CD4-positive, alpha-beta T cell treated with Interleukin-2 at 100 ng/mL for 4 hours (primary cell): ENCODE measurements at regions not wholly inside any gene's neighbourhood (a gene's known extent, or its start where the extent isn't known, plus 50 kb on each side); places are given as distances from the start of the nearest gene placed in this dataset.

Experiments
- DNase-seq: peaks from one replicate; pipeline ENCODE4 v3.0.0-alpha.2; 2020; ENCODE audit warnings: low spot score

- DNase-seq, result no peak
Measured at GRCh38 chr10:57788117-57788516, 479.6 kb downstream of the IPMK start.

DNA sequence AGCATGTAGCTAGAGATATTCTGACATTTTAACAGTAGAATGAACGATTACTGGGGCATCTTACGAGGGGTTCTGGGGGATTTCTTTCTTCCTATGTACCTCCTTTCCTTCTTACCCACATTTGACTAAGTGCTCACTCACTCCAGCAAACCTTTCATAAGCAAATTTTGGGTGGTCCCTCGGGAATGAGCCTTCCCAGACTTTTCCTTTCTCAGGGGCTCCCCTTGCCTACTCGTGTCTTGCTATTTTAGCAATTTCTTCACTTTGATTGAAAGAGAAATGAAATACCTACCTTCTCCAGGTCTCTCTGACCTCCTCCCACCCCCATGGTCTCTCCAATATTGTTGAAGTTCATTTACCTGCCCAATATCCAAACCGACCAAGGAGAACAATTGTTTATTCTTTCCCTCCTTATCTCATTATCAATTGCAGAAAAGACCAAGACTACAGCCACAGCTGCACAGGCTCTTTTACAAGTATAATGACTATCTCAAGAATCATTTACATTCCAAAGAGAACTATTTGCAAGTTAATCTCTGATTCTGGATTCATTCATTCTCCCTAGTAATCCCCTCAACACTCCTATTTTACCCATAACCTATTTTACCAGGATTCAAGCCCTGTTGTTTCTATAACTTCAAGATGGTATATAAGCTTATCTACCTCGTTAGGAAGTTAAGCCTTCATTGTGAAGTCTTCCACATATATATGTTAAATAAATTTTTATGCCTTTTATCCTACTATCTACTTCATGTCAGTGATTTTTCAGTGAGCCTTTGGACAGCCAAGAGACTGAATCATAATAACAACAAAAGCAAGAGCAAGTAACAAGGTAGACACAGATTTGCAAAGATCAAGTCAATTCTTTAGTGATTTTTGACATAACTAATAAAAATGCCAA is 480.6 kb downstream of the IPMK start:
- DNase-seq, result no peak

DNA sequence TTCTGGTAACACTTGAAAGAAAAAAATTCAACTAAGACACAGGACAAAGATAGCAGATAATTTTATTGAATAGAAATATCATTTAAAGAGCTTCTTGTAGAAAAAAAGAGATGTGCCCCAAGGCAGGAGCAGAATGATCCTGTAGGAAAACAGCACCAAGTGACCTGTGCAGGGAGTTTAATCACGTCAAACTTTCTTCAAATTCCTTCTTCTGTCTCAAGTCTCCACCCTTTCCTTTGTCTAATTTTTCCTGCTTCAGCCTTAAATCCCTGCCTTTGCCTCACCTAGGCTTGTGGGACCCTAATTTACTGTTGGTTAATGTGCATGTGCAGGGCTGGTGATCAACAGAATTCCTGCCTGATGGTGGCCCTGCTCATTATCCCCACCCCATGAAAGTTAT is 481.4 kb downstream of the IPMK start:
- no peak for DNase-seq

DNA sequence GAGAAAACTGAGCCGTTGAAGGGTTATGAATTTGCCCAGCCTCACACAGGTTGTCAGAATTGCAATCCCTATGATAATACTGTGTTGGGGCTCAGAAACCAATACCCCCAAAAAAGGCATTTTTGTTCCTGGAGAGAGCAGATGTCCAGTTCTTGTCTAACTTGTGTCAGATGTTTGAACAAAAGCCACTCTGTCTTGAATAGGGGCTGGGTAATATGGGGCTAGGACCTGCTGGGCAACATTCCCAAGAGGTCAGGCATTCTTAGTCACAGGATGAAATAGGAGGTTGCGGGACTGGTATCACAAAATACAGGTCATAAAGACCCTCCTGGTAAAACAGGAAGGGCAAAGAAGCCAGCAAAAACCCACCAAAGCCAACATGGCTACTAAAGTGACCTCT is 482.1 kb downstream of the IPMK start:
- no peak for DNase-seq

- DNase-seq, result no peak
Measured at GRCh38 chr10:57785068-57785467, 482.6 kb downstream of the IPMK start.

DNA sequence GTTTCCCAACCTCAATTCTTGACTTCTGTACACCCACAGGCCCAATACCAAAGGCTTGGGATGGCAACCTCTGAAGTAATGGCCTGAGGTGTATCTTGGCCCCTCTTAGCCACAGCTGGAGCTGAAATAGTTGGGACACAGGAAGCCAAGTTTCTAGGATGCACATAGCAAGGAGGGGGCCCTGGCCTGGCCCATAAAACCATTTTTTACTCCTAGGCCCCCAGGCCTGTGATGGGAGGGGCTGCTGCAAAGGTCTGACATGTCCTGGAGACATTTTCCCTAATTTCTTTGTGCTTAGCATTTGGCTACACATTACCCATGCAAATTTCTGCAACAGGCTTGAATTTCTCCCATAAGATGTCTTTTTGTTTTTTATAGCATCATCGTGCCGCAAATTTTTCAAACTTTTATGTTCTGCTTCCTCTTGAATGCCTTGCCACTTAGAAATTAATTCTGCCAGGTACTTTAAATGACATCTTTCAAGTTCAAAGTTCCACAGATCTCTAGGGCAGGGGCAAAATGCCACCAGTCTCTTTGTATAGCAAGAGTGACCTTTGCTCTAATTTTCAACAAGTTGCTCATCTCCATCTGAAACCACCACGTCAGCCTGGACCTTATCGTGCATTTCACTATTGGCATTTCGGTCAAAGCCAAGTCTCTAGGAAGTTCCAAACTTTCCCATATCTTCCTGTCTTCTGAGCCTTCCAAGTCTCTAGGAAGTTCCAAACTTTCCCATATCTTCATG is 490.8 kb downstream of the IPMK start:
- no peak for DNase-seq

DNA sequence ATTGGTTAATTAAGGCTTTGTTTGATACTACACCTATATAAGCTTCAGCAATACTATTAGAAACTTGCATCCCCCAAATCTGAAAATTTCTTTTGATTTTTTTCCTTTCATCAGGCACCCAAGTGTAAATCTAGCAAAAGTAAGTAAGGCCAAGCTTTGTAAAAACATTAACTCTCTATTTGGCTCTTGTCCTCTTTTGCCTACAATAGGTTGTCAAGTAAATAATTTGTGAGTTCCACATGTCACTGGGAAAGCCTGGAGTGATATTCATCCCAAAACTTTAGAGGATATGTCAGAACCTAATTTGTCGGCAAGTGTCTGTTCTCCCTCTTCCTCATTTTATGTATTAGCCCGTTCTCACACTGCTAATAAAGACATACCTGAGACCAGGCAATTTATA is 492.4 kb downstream of the IPMK start:
- DNase-seq, result no peak

GRCh38 chr10:57769298-57769697 is 498.4 kb downstream of the IPMK start:
- DNase-seq, result no peak

DNA sequence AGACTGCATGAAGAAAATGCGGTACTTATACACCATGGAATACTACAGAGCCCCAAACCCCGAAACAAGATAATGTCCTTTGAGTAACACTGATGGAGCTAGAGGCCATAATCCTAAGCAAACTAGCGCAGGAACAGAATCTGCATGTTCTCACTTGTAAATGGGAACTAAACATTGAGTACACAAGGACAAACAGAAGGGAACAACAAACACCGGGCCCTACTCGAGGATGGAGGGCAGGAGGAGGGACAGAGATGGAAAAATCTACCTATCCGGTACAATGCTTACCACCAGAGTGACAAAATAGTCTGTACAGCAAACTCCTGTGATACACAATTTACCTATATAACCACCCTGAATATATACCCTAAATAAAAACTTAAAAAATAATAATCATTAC is 507.9 kb downstream of the IPMK start:
- DNase-seq, result no peak

DNA sequence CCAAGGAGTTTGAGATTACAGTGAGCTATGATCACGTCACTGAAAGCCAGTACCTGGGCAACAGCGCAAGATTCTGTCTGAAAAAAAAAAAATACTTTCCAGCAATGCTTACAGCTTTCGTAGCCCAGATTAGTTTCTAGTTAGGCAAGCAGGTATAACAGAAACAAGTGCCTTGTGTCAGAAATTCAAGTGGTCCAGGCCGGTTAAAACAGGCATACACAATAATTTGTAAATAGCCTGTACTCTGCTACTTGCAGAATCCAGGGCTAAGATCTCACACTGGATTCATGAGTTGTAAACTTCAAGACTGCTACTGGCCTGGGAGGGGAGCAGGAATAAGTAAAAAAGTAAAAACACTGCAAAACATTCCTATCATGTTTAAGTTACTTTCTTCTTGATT is 512.9 kb downstream of the IPMK start:
- no peak for DNase-seq

GRCh38 chr10:57743711-57744110 is 524.0 kb downstream of the IPMK start:
- no peak for DNase-seq

DNA sequence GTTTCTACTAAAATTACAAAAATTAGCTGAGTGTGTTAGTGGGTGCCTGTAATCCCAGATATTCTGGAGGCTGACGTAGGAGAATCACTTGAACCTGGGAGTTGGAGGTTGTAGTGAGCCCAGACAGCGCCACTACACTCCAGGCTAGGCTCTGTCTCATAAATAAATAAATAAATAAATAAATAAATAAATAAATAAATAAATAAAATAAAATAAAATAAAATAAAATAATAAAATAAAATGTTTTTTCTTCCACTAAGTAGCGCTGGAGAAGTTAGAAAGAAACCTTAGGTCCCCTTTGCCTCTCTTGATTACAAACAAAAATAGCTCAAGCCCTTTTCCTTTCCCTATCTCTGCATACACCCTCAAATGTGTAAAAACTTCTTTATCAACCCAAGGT is 525.9 kb downstream of the IPMK start:
- no peak for DNase-seq

DNA sequence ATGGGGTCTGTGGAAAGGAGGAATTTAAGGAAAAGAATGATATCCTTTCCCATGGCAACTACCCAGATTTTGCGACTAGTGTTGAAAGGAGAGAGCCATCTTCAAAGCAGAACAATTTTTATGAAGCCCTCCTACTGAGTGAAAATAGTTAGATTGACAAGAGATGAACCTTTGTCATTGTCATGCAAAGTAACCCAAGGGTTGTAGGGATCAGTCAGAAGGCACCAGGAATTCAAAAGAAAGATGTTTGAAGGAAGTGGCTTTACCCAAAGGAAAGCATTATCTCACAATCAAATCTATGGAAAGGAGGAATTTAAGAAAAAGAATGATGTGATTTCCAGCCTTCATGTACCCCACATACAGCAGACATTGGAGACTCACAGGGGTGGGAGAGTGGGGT is 544.4 kb downstream of the IPMK start:
- DNase-seq, result no peak

DNA sequence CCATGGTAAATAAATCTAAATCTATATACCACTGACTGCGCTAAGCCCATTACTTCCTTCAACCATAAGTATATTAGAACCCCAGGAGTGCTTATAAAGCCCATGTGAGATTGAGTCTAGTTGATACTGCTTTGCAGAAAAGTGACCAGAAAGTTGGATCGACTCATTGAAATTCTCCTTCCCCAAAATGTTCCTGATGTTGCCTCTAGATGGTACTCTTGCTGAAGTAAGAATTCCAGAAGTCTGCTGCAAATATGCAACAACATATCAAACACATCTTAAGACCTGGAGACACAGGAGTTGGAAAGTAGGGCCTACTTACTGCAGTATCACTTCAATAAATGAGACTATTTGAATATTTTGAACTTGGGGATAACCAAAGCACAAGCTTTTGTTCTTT is 550.8 kb downstream of the IPMK start:
- no peak for DNase-seq

GRCh38 chr10:57715233-57715632 is 552.5 kb downstream of the IPMK start:
- no peak for DNase-seq

DNA sequence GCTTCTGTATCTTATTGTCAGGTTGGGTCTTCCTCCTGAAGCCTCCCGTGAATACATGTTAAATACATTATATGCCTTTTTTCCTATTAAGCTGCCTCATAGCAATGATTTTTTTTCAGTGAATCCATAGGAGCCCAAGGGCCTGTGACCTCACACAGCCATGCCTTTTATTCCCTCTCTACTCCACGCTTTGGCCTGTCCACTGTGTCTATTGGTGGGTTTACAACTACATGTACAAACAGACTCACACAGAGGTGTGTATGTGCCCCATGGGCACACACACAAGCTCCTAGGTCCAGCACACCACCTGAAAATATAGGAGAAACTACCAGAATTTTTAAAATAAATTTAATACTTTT is 560.4 kb downstream of the IPMK start:
- no peak for DNase-seq

GRCh38 chr10:57706576-57707299 is 561.0 kb downstream of the IPMK start:
- DNase-seq, result no peak

- DNase-seq, result no peak
Measured at GRCh38 chr10:57706016-57706415, 561.7 kb downstream of the IPMK start.

DNA sequence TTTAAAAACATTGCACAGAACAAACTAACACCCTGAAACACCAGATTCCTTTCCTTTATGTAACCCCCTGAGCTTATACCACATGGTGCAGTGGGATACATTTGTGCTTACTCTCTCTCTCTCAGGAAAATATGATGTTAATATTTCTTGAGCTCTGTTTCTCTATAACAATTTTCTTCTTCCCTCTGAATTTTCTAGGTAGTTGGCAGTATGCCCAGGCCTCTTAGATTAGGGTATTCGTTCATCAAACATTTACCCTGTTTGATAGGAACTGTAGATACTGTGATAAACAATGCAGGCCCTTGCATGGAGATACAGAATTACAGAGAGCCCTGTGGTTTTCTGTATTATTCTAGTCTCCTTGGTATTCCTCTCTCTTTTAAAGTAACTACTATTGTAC is 567.8 kb downstream of the IPMK start:
- no peak for DNase-seq

- no peak for DNase-seq
Measured at GRCh38 chr10:57696641-57697040, 571.1 kb downstream of the IPMK start.

DNA sequence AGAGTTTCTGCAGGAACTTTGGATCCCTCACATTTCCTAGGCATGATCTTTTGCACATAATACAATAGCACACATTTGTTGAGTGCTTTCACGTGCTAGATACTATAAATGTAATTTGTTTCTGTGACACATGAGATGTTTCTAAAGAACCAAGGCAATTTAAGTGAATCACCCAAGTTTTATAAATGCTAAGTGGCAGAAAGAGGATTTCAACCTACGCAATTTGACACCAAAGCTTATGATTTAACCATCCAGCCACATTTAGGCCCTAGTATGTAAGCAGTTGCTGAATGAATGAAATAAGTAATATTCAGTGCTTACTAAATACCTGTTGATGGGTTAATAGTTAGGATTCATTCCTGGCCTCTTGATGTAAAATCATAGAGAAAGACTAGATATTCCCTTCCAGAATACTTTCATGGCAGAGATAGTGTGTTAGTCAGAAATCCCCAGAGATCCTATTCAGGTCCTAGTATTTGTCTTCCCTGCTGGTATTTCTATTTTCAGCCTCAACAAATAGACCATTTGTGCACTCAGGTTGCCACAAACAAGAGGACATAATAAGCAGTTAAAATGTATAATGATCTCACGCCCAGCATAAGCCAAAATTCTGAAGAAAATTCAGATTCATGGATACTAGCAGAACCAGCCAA is 572.6 kb downstream of the IPMK start:
- DNase-seq, result no peak

DNA sequence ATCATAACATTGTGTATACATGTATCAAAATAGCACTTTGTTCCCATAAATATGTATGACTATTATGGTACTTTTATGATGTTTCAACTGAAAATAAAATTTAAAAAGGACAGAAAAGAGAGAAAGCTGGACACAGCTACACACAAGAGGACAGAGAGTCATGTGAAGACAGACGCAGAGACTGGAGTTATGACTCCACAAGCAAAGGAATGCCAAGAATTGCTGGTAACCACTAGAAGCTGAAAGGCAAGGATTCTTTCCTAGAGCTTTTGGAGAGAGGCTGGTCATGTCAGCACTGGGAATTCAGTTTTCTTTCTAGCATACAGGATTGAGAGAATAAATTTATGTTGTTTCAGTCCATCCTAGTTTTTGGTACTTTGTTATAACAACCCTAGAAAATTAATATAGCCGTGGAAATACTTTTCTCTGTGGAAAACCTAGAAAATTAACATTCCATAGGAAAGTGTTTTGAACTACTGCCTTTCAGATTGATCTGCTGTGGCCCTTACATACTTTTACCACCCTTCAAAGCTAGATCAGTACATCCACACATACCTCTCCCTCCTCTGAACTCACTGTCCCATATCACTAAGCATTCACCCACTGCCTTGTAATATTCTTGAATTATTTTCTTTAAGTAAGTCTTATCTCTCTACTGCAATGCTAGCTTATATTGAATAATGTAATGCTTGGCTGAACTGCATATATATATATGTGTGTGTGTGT is 575.3 kb downstream of the IPMK start:
- DNase-seq, result no peak
